Ascending aorta (tissue), 2 donors: ENCODE measurements at regions not wholly inside any gene's neighbourhood (a gene's known extent, or its start where the extent isn't known, plus 50 kb on each side); places are given as distances from the start of the nearest gene placed in this dataset.

Experiments
- DNase-seq, 2 donors: peaks; one replicate each; pipeline ENCODE4 v3.0.0-alpha.2; 2019; ENCODE audit warnings: low spot score in 2 of 2
- H3K27ac ChIP-seq, 2 donors: fragments of 200-600 bp; sonication (generic); one replicate each; pipeline ENCODE4 v1.5.1; 2016 to 2017; ENCODE audit warnings: mild to moderate bottlenecking in 1 of 2
- H3K27me3 ChIP-seq: fragments of 200-600 bp; sonication (generic); one replicate; pipeline ENCODE4 v1.5.1; 2017
- H3K36me3 ChIP-seq, 2 donors: fragments of 200-600 bp; sonication (generic); one replicate each; pipeline ENCODE4 v1.5.1; 2016
- H3K4me1 ChIP-seq, 2 donors: fragments of 200-600 bp; sonication (generic); one replicate each; pipeline ENCODE4 v1.5.1; 2016 to 2017; ENCODE audit warnings: mild to moderate bottlenecking in 1 of 2
- H3K4me3 ChIP-seq, 2 donors: fragments of 200-600 bp; sonication (generic); one replicate each; pipeline ENCODE4 v1.5.1; 2016 to 2017; ENCODE audit warnings: mild to moderate bottlenecking in 1 of 2
- H3K9me3 ChIP-seq, 2 donors: fragments of 200-600 bp; sonication (generic); one replicate each; pipeline ENCODE4 v1.5.1; 2016
- CTCF ChIP-seq, 3 experiments: fragments of 200-600 bp in 2 of 3; fragments of 450-650 bp in 1 of 3; sonication (generic) in 2 of 3; IDR thresholded peaks; one replicate each; pipeline ENCODE4 v1.5.1; 2016 to 2019; ENCODE audit warnings: antibody characterized with exemption in 3 of 3, mild to moderate bottlenecking in 1 of 3, moderate library complexity in 1 of 3
- intact Hi-C: fragments of 100-400 bp; cut with DNase I; formaldehyde crosslinking; loops from one replicate; pipeline ENCODE4 v1.15.1; 2023

GRCh38 chrX:23592741-23593140, 74.6 kb upstream of the PRDX4 start:
- intact Hi-C loops = no loop called here

GRCh38 chrX:23598575-23598974, 68.7 kb upstream of the PRDX4 start:
- Histone ChIP-seq H3K4me1 (no peaks in the 10 kb centered on the region), H3K4me3 (no peak overlapping the region), H3K9me3 (no peaks in the 10 kb centered on the region), H3K27me3 (no peaks in the 10 kb centered on the region), H3K27ac (no peak overlapping the region), H3K36me3 (no peaks in the 10 kb centered on the region)
- TF ChIP-seq CTCF (IDR thresholded peaks at IDR 0.05) = no peak
- DNase-seq = no peak
- intact Hi-C loops = no loop called here

More at GRCh38 chrX:23592741-23593140, 74.6 kb upstream of the PRDX4 start:
- Histone ChIP-seq H3K4me3 (no peak overlapping the region), H3K4me1 (no peaks in the 10 kb centered on the region), H3K9me3 (no peaks in the 10 kb centered on the region), H3K27me3 (no peaks in the 10 kb centered on the region), H3K27ac (no peak overlapping the region), H3K36me3 (no peaks in the 10 kb centered on the region)
- no peak for TF ChIP-seq CTCF (IDR thresholded peaks at IDR 0.05)
- no peak for DNase-seq

GRCh38 chrX:23603501-23603900, 63.8 kb upstream of the PRDX4 start:
- H3K27me3 ChIP-seq = no peaks in the 10 kb centered on the region
- DNase-seq = no peak
- no peak for TF ChIP-seq CTCF (IDR thresholded peaks at IDR 0.05)
- no peaks in the 10 kb centered on the region for H3K9me3 ChIP-seq
- H3K4me1 ChIP-seq = no peaks in the 10 kb centered on the region
- intact Hi-C loops = no loop called here
- H3K4me3 ChIP-seq = no peak overlapping the region
- no peaks in the 10 kb centered on the region for H3K36me3 ChIP-seq
- no peak overlapping the region for H3K27ac ChIP-seq

- intact Hi-C loops = no loop called here
Observed at GRCh38 chrX:23610495-23610894, 56.8 kb upstream of the PRDX4 start.

GRCh38 chrX:23612846-23613245, 54.4 kb upstream of the PRDX4 start:
- no peaks in the 10 kb centered on the region for H3K36me3 ChIP-seq
- H3K4me1 ChIP-seq = no peaks in the 10 kb centered on the region
- no peak overlapping the region for H3K4me3 ChIP-seq
- intact Hi-C loops = no loop called here
- H3K9me3 ChIP-seq = no peaks in the 10 kb centered on the region
- DNase-seq = no peak
- TF ChIP-seq CTCF (IDR thresholded peaks at IDR 0.05) = no peak
- no peaks in the 10 kb centered on the region for H3K27me3 ChIP-seq
- H3K27ac ChIP-seq = no peak overlapping the region

More at GRCh38 chrX:23610495-23610894, 56.8 kb upstream of the PRDX4 start:
- TF ChIP-seq CTCF (IDR thresholded peaks at IDR 0.05) = no peak
- DNase-seq = no peak
- no peaks in the 10 kb centered on the region for H3K9me3 ChIP-seq
- no peaks in the 10 kb centered on the region for H3K27me3 ChIP-seq
- H3K4me1 ChIP-seq = no peaks in the 10 kb centered on the region
- no peak overlapping the region for H3K4me3 ChIP-seq
- no peak overlapping the region for H3K27ac ChIP-seq
- H3K36me3 ChIP-seq = no peaks in the 10 kb centered on the region

- H3K9me3 ChIP-seq = no peaks in the 10 kb centered on the region
- intact Hi-C loops = no loop called here
- no peak for DNase-seq
- no peaks in the 10 kb centered on the region for H3K27me3 ChIP-seq
- H3K4me1 ChIP-seq = no peaks in the 10 kb centered on the region
- TF ChIP-seq CTCF (IDR thresholded peaks at IDR 0.05) = peak in 2 of 3 experiments; percentile 43 to 53
- no peak overlapping the region for H3K4me3 ChIP-seq
- no peaks in the 10 kb centered on the region for H3K36me3 ChIP-seq
- no peak overlapping the region for H3K27ac ChIP-seq
Observed at GRCh38 chrX:23616361-23616760, 50.9 kb upstream of the PRDX4 start.
